GM18858 (cell line): ENCODE measurements at regions not wholly inside any gene's neighbourhood (a gene's known extent, or its start where the extent isn't known, plus 50 kb on each side); places are given as distances from the start of the nearest gene placed in this dataset.

Experiments
- ATAC-seq: cut with Tn5 transposase; IDR thresholded peaks from one replicate; pipeline ENCODE4 v1.9.1; 2021; ENCODE audit not compliant: unreplicated experiment

DNA sequence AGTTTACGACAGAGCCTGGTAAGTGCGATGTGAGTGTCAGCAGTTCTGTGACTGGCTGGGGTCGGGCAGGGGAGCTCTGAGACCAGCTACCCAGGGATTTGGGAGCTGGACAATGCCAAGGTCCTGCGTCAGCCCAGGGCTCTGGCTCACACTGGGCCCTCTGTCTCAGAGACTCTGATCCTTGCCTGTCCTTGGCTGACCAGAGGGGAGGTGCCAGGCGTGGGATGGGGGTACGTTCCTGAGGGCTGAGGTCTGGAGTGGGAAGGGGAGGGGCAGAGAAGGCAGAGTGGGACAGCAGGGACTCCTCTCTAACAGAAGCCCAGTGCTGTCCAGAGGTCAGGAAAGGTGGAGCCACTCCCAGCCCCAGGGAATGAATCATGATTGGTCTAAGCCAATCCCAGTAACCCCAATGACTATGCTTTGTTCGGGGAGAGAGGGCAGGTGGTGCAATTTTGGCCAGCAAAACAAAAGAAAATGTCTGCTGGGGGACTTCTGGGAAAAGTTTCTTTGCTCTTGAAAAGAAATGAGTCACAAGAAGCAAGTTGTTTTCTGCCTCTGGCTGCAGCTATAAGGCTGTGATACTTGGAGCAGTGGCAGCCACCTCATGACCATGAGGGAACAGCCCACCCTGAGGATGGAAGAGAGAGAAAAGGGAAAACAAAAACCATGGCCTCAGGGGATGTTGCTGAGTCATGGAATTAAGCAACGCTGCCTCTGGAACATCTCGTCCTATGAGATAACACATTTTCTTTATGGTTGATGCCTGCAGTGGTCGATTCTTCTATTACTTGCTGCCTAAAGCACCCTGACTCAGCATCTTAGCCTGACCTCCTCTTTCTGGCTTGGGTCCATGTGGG, 108.3 kb downstream of the CHST1 start:
- no peak for ATAC-seq

DNA sequence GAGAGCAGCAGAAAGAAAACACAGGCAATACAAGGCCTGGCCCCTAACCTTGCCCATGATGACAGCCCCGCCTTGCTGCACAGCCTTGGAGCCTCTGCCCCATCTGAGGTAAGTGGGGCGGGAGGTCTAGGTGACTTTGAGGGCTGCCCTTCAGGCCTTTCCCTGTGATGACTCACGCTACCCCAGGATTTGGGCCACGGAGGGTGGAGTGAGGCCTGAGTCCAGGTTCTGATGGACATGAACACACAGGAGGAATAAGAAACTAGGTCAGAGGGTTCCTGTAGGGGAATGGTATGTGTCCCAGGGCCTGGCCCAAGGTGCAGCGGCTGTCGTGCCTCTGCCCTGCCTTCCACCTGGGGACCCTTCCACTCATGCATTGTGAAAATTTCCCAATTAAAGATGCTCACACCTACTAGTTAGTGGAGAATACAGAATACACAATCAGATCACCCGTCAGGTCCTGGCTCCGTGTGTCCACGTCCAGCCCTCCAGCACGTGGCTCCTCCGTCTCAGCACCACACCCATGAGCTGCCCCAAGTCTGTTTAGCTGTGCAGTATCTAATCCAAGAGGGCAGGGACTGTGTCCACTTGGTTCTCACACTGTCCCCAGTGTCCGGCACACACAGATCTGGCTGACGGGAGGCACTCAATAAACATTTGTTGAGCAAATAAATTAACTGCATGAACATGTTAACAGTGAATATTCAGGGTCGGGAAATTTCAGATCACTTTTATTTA, 111.0 kb downstream of the CHST1 start:
- no peak for ATAC-seq

DNA sequence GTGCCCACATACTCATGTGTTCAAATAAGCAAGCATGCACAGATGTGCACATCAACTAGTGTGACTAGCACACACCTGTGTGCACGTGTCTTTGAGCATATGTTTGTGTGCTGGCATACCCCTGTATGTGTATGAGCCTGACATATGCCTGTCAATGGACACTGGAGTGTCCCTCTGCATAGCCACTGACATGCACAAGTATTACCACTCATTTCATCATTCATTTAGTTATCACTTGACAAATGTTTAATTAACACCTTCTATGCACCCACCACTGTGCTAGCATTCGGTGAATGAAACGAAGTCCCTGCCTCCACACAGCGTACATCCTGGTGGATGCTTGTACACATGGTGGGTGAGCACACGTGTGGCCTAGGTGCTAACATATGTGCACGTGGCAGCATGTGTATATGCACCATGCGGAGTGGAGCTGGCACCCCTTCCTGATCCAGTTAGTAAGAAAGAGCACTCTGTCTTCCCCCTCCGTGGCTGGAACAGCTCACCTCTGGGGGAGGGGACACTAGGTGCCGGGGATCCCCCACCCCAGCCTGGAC, 112.0 kb downstream of the CHST1 start:
- no peak for ATAC-seq

DNA sequence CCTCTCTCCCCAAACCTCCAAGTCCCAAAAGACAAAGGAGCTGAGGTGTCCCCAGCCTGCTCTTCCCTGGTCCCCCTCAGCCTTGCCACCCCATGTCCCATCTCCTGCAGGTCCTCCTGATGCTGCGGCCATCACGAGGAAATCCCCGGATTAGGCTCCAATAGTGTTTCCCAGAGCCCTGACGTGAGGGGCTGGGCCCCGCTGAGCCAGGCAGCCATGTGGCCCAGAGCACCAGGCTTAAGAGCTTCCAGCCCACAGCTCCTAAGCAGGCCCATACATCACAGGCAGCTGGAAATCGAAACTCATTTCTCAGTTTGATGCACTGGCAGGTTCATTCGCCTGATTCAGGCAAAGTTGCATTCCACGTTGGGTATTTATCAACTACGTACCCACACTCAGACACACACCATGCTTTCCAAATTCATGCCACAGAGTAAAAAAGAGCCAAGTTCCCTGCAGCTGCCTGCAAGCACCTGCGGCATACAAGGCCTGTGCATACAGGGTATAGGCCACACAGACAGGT, 114.2 kb downstream of the CHST1 start:
- no peak for ATAC-seq

GRCh38 chr11:45549257-45549656, 116.2 kb downstream of the CHST1 start:
- no peak for ATAC-seq

- ATAC-seq = no peak
Observed at GRCh38 chr11:45546366-45546765, 119.1 kb downstream of the CHST1 start.

DNA sequence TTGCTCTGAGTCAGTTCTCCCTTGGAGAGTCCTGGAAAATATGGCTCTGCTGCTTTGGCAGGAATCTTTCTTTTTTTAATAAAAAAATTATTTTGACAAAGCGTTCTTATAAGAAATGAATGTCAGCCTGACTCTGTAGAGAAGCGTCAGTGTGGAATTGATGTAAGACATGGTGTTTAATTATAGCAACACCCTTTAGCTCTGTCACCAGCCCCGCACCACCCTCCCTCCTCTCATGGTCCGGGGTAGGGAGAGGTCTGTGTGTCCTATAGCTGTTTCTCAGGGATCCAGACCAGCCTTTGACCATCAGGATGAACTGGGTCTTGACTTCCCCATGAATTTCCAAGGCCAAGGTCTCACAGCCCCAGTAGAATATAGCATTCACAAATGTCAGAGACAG, 120.6 kb downstream of the CHST1 start:
- ATAC-seq = no peak

DNA sequence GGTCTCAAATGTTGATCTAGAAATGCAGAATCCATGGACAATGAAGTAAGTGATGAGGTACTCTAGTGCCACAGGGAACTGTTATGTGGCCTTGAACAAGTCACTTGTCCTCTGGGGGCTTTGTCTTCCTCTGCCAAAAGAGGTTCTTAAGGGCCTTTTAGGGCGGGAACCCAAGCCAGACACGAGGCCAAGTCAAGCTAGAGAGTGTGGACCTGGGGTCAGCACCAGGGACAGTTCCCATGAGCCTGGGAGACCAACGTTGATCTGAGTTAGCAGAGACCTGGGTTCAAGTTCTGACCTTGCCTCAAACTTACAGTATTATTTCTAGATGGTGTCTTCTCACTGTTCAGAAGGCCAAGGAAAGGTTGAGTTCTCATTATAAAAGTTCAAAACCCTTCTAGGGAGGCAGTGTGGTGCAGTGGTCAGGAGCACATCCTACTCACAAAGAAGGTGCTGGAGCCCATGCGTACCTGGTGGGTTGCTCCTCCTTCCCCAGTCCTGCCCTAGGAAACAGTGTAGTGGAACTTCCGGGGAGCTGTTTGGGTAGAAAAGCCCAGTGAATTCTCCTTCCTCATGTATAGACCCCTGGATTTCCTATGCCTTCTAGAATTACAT, 121.5 kb downstream of the CHST1 start:
- ATAC-seq = no peak

DNA sequence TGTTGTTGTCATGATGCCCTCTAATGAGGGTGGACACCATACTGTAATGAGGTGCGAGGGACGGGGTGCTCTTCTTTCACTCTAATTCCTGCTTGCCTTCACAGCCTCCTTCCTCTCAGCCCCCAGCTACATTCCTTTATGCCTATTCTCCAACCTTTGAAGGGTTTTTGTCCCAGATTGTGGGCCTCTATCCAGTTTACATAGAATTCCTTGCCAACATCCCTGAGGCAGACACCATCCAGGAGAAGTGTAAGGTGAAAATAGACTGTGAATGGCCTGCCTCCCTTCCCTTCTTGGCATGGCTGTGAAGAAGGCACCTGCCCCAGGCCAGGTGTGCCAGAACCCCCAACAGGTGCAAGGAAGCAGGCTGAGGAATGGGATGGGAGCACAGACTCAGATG, 122.3 kb downstream of the CHST1 start:
- no peak for ATAC-seq

- no peak for ATAC-seq
Observed at GRCh38 chr11:45541693-45542434, 123.6 kb downstream of the CHST1 start.

DNA sequence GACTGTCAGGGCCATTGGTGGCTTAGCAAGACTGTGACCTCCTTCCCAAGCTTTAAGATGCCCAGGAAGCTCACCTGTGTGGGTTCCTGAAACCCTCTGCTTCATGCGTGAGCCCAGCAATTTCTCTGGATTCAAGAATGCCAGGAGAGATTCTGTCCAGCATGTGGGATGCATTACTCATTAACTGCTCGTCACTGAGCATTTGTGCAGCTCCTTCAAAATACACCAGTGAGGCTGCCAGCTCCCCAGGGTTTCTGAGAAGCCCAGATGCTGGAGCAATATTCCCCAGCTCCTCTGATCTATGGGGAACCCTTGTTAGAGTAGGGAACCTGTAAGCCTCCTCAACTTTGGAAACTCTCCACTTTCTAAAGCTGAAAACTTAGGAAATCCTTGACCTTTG, 126.5 kb downstream of the CHST1 start:
- ATAC-seq = no peak

DNA sequence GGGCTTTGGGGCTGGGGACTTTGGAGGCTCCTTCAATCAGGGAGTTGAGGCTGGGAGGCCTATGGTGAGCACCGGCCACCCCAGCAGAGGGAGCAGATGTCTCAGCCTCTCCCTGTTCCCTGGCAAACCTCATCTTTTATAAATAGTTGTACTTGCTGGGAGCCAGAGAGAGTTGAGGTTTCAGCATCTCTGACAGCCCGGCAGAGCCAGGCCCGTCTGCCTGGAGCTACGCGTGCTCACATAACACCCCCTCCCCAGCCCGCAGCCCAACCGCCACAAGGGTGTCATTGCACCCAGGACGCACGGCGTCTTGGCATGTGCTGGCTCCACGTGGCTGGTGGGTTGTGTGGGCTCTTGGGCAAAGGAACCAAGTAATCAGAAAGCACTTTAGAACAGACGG, 127.1 kb downstream of the CHST1 start:
- no peak for ATAC-seq

DNA sequence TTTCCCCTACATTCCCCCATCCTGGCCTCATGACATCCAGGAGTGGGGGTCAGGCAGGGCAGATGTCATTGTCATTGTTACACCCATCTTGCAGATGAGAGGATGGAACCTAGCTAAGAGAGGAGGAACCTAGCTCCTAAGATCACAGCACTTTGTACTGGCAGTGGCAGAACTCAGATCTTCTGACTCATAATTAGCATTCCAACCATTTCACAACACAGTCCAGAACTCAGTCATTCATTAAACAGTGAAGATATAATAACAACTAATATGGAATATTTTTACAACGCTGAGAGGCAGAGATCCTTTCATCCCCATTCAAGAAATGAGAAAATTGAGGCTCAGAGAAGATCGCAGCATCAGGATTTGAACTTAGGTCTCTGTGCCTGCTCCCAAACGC, 127.8 kb downstream of the CHST1 start:
- ATAC-seq = no peak

DNA sequence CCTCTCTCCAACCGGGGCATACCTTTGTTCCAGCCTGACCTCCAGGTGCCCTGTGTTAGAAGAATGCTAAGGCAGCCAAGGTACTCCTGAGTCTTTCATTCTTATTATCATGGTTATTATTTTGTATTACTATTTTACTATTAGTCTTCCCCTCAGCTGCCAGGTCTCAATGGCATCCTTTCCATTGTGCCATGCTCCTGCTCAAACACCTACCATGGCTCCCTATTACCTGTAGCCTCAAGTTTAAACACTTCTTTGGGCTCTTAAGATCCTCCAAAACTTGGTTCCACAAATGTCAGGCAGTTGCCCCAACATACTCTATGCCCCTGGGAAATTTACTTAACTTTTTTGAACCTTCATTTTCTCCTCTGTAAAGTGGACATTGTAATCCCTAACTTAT, 130.4 kb downstream of the CHST1 start:
- ATAC-seq = no peak

DNA sequence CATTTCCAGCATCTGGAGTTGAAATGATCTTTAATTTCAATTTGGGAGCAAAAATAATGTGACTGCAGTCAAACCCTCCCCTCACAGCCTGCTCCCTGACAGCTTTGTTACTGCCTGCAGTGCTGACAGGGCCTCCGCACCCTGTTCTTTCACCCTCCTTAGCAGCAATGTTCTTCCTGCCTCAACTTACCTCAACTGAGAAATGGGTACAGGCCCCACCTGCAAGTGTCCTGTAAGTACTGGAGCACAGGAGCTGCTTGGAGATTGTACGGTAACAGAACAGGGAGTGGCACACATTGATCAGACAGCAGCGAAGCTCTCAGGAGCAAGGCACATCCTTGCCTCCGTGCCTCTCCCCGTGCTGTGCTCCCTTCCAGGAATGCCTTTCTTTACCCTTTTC, 131.3 kb downstream of the CHST1 start:
- ATAC-seq = no peak

GRCh38 chr11:45532546-45532945, 132.9 kb downstream of the CHST1 start:
- no peak for ATAC-seq

DNA sequence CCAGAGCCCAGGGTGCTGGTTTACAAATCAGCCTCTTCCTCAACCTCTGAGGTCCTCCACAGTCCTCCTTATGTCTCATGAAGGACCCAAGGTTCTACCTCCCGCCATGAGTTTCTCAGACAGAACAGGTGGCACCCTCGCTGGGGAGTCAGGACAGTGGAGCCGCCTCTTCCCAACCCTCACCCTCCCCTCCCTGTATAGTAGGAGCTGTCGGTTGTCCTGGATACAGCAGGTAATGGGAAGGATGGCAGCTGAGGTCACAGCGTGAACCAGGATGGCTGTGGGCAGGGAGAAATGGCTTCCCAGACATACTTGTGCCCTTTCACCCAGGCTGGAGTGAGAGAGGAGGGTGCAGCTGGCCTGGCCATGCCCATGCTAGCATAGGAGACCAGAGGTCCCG, 134.6 kb downstream of the CHST1 start:
- no peak for ATAC-seq

GRCh38 chr11:45530111-45530510, 135.3 kb downstream of the CHST1 start:
- ATAC-seq = no peak

GRCh38 chr11:45528435-45528834, 137.0 kb downstream of the CHST1 start:
- ATAC-seq = no peak

- no peak for ATAC-seq
Observed at GRCh38 chr11:45527898-45528297, 137.5 kb downstream of the CHST1 start.

- ATAC-seq = no peak
Observed at GRCh38 chr11:45525393-45525792, 140.0 kb downstream of the CHST1 start.
